B cell (primary cell): ENCODE measurements at regions not wholly inside any gene's neighbourhood (a gene's known extent, or its start where the extent isn't known, plus 50 kb on each side); places are given as distances from the start of the nearest gene placed in this dataset.

ENCODE experiments used
- ATAC-seq: fragments of 200-7000 bp; cut with Tn5 transposase; one replicate; pipeline ENCODE4 v1.10.0; 2021; ENCODE audit warnings: low read depth, mild to moderate bottlenecking, moderate number of reproducible peaks, moderate library complexity
- CTCF ChIA-PET: fragments of 350-600 bp; sonication (Branson Sonifier 250); formaldehyde crosslinking; loops from one replicate; lab custom pipeline; 2021; ENCODE audit warnings: antibody characterized with exemption, inconsistent platforms; lab: Charles Lee
- POLR2A ChIA-PET: fragments of 350-600 bp; sonication (Branson Sonifier 250); formaldehyde crosslinking; loops from one replicate; lab custom pipeline; 2021; ENCODE audit warnings: antibody characterized with exemption; lab: Charles Lee
- DNase-seq: peaks from one replicate; pipeline ENCODE4 v3.0.0; 2013
- H2AFZ ChIP-seq: 2 replicates; pipeline ENCODE4 v1.6.1; 2012; ENCODE audit warnings: mild to moderate bottlenecking, low read depth, low read length; ENCODE audit not compliant: insufficient read depth, poor library complexity, severe bottlenecking
- H3K27ac ChIP-seq, 2 donors: 1 replicate in 1 of 2; 2 replicates in 1 of 2; pipeline ENCODE4 v1.5.1; 2012 to 2013; ENCODE audit warnings: low read length in 2 of 2, mild to moderate bottlenecking in 2 of 2, moderate library complexity in 1 of 2
- H3K27me3 ChIP-seq, 4 experiments: fragments of 200-600 bp in 1 of 4; sonication (generic) in 1 of 4; replicated peaks in 1 of 4; 1 replicate in 2 of 4; 2 replicates in 2 of 4; pipeline versions ENCODE4 v1.6.1 to v1.7.0; 2013 to 2016; ENCODE audit warnings: low read length in 3 of 4, mild to moderate bottlenecking in 2 of 4, mixed read lengths in 1 of 4, moderate library complexity in 1 of 4; ENCODE audit not compliant: insufficient read depth in 4 of 4, control insufficient read depth in 3 of 4; ENCODE audit errors: control extremely low read depth in 1 of 4
- H3K36me3 ChIP-seq, 2 experiments: replicated peaks in 1 of 2; 1 replicate in 1 of 2; 2 replicates in 1 of 2; pipeline versions ENCODE4 v1.6.1 to v1.7.1; 2013; ENCODE audit warnings: low read length in 1 of 2; ENCODE audit not compliant: insufficient read depth in 2 of 2, control insufficient read depth in 1 of 2; ENCODE audit errors: control extremely low read depth in 1 of 2, extremely low read depth in 1 of 2
- H3K4me1 ChIP-seq, 2 donors: fragments of 200-600 bp in 1 of 2; sonication (generic) in 1 of 2; 1 replicate in 1 of 2; 2 replicates in 1 of 2; pipeline versions ENCODE4 v1.5.1 to v1.6.1; 2013 to 2017; ENCODE audit warnings: low read length in 2 of 2; ENCODE audit not compliant: control insufficient read depth in 2 of 2, insufficient read depth in 2 of 2
- H3K4me2 ChIP-seq: replicated peaks from 2 replicates; pipeline ENCODE3; 2012; ENCODE audit warnings: mild to moderate bottlenecking, low read depth, low read length; ENCODE audit not compliant: poor library complexity, severe bottlenecking
- H3K4me3 ChIP-seq, 5 experiments: fragments of 200-600 bp in 1 of 5; sonication (generic) in 1 of 5; 1 replicate in 3 of 5; 2 replicates in 2 of 5; pipeline versions ENCODE4 v1.5.1 to v1.7.0; 2011 to 2016; ENCODE audit warnings: low read length in 4 of 5, mild to moderate bottlenecking in 4 of 5, low read depth in 2 of 5, control low read depth in 1 of 5, moderate library complexity in 1 of 5; ENCODE audit not compliant: insufficient read depth in 1 of 5; ENCODE audit errors: control extremely low read depth in 1 of 5, extremely low read depth in 1 of 5
- H3K79me2 ChIP-seq: fragments of 200-600 bp; sonication (generic); one replicate; pipeline ENCODE4 v1.6.0; 2016; ENCODE audit warnings: low read length; ENCODE audit not compliant: control insufficient read depth, insufficient read depth
- H3K9ac ChIP-seq: fragments of 200-600 bp; sonication (generic); 2 replicates; pipeline ENCODE4 v1.6.1; 2017; ENCODE audit warnings: mild to moderate bottlenecking, low read length, moderate library complexity
- H3K9me3 ChIP-seq, 3 donors: one replicate each; pipeline versions ENCODE4 v1.6.1 to v1.7.1; 2013; ENCODE audit warnings: low read length in 2 of 3; ENCODE audit not compliant: control insufficient read depth in 2 of 3, insufficient read depth in 1 of 3; ENCODE audit errors: control extremely low read depth in 1 of 3
- H4K20me1 ChIP-seq: 2 replicates; pipeline ENCODE4 v1.6.0; 2012; ENCODE audit warnings: mild to moderate bottlenecking, low read length; ENCODE audit not compliant: insufficient read depth, control insufficient read depth, poor library complexity, severe bottlenecking
- H3K27ac Mint-ChIP-seq: one replicate; pipeline ENCODE4 v1.8.0; 2021; ENCODE audit warnings: mixed read lengths
- H3K27me3 Mint-ChIP-seq: one replicate; pipeline ENCODE4 v1.8.0; 2021; ENCODE audit warnings: mixed read lengths
- H3K4me1 Mint-ChIP-seq: one replicate; pipeline ENCODE4 v1.8.0; 2021; ENCODE audit warnings: mixed read lengths
- H3K4me3 Mint-ChIP-seq: one replicate; pipeline ENCODE4 v1.8.0; 2021; ENCODE audit warnings: mixed read lengths
- H3K9me3 Mint-ChIP-seq: one replicate; pipeline ENCODE4 v1.8.0; 2022; ENCODE audit warnings: mixed read lengths; ENCODE audit not compliant: insufficient read depth
- EZH2 ChIP-seq: IDR thresholded peaks from 2 replicates; pipeline ENCODE4 v1.6.1; 2012; ENCODE audit warnings: borderline replicate concordance, low read depth, mild to moderate bottlenecking, moderate library complexity, low read length; ENCODE audit not compliant: insufficient read depth, poor library complexity, severe bottlenecking
- WGBS: methylation state at CpG from one replicate; pipeline ENCODE4 v1.1.5; 2013; ENCODE audit warnings: missing lambda C conversion rate; ENCODE audit not compliant: insufficient coverage; 5-methylcytosine and 5-hydroxymethylcytosine counted together
- intact Hi-C: fragments of 100-400 bp; cut with micrococcal nuclease; formaldehyde crosslinking; loops from one replicate; pipeline ENCODE4 v1.10.0; 2022
- TF ChIP-seq, protein P1 (sequence below): fragments of 200-600 bp; IDR thresholded peaks from one replicate; pipeline ENCODE4 v1.8.0; 2022; ENCODE audit warnings: antibody characterized with exemption, mild to moderate bottlenecking

DNA sequence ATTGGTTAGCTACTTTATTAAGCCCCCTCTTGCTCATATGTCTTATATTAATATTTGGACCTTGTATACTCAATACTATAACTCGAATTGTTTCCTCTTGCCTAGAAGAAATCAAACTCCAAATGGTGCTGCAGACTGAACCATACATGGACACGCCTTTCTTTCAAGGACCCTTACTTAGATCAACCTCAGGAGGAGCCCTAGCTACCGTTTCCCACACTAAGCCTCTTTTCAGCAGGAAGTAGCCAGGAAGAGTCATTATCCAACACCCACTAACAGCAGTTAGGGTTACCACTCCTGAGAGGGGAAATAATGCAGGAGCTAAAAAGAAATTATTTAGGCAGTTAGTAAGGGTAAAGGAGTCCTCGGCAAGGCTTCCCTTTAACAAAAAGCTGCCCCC lies 243.8 kb upstream of the PUM3 start:
- no peaks in the 10 kb centered on the region for H3K9me3 Mint-ChIP-seq
- no peak overlapping the region for H3K4me3 Mint-ChIP-seq
- intact Hi-C loops, result no loop called here
- H3K79me2 ChIP-seq, result no peaks in the 10 kb centered on the region
- ATAC-seq, result no peak
- no peaks in the 10 kb centered on the region for H3K4me1 ChIP-seq
- no peak for DNase-seq
- no peaks in the 10 kb centered on the region for H4K20me1 ChIP-seq
- no peak overlapping the region for H2AFZ ChIP-seq
- no peaks in the 10 kb centered on the region for H3K36me3 ChIP-seq
- 88% methylated on average over 1 of the region's 4 CpGs for WGBS
- H3K27me3 ChIP-seq, result no peaks in the 10 kb centered on the region
- H3K27me3 Mint-ChIP-seq, result peaks cover 4% of the 10 kb centered on the region
- no peak for TF ChIP-seq EZH2
- TF ChIP-seq, protein P1, sequence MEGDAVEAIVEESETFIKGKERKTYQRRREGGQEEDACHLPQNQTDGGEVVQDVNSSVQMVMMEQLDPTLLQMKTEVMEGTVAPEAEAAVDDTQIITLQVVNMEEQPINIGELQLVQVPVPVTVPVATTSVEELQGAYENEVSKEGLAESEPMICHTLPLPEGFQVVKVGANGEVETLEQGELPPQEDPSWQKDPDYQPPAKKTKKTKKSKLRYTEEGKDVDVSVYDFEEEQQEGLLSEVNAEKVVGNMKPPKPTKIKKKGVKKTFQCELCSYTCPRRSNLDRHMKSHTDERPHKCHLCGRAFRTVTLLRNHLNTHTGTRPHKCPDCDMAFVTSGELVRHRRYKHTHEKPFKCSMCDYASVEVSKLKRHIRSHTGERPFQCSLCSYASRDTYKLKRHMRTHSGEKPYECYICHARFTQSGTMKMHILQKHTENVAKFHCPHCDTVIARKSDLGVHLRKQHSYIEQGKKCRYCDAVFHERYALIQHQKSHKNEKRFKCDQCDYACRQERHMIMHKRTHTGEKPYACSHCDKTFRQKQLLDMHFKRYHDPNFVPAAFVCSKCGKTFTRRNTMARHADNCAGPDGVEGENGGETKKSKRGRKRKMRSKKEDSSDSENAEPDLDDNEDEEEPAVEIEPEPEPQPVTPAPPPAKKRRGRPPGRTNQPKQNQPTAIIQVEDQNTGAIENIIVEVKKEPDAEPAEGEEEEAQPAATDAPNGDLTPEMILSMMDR, result no peak
- no peaks in the 10 kb centered on the region for H3K4me1 Mint-ChIP-seq
- H3K4me3 ChIP-seq, result no peak overlapping the region
- H3K9ac ChIP-seq, result no peak overlapping the region
- no peak overlapping the region for H3K27ac ChIP-seq
- POLR2A ChIA-PET, result no interaction called here
- no peaks in the 10 kb centered on the region for H3K9me3 ChIP-seq
- no peak overlapping the region for H3K27ac Mint-ChIP-seq
- CTCF ChIA-PET, result no interaction called here
- H3K4me2 ChIP-seq, result no peak overlapping the region

DNA sequence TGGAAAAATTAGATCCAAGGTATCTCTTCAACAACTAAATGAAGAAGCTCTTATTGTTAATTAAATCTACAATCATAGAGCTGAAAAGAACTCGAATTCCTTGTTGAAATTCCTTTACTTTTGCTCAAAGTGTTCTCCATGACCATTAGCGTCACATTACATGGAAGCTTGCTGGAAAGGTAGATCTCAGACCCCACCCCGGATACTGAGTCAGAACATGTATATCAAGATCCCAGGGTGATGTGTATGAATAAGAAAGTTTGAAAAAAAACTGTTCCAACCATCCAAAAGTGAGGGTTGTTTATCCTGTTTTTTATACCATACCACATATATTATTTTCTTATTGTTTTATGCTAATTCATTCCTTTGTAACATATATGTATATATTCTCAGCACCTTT lies 237.1 kb upstream of the PUM3 start:
- Mint-ChIP-seq H3K27ac (no peak overlapping the region), H3K27me3 (no peaks in the 10 kb centered on the region), H3K4me1 (no peaks in the 10 kb centered on the region), H3K4me3 (no peak overlapping the region), H3K9me3 (no peaks in the 10 kb centered on the region)
- intact Hi-C loops, result no loop called here
- ChIA-PET CTCF (no interaction called here), POLR2A (no interaction called here)
- Histone ChIP-seq H3K27me3 (no peaks in the 10 kb centered on the region), H3K27ac (no peak overlapping the region), H3K36me3 (no peaks in the 10 kb centered on the region), H3K9ac (no peak overlapping the region), H3K4me2 (no peak overlapping the region), H3K4me3 (no peak overlapping the region), H3K79me2 (no peaks in the 10 kb centered on the region), H2AFZ (no peak overlapping the region), H4K20me1 (no peaks in the 10 kb centered on the region), H3K4me1 (no peaks in the 10 kb centered on the region), H3K9me3 (no peaks in the 10 kb centered on the region)
- TF ChIP-seq, protein P1, result no peak
- no peak for TF ChIP-seq EZH2
- DNase-seq (no peak), ATAC-seq (no peak)
- whole genome bisulfite sequencing, result no CpG with 5 or more reads among the region's 3 CpGs
